ENCODE measurements at regions not wholly inside any gene's neighbourhood (a gene's known extent, or its start where the extent isn't known, plus 50 kb on each side); places are given as distances from the start of the nearest gene placed in this dataset.

DNA sequence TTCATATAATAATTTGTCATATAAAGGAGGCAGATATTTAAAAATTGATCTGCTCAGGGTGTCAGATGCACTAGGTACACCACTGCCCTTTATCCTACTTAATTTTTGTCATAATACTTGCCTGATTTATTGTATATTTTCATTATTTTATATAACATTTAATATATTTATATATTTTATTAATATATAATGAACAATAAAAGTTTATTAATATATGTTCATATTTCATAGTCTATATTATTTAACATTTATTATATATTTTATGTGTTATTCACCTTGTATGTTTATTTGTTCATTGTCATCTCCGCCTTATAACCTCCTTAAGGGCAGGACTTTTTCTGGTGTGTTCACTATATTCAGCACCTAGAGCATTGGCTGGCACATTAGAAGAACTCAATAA is 232.4 kb upstream of the AMIGO2 start:
- Histone ChIP-seq H3K4me2 (ENCODE audit: control insufficient read depth, insufficient read depth) (no peak overlapping the region; the same call in 1 of the 2 replicates), H3K36me3 (ENCODE audit: control insufficient read depth in 2 of 2, insufficient read depth in 2 of 2, low read length in 1 of 2) (no peaks in the 10 kb centered on the region), H4K20me1 (ENCODE audit: control insufficient read depth, insufficient read depth) (no peaks in the 10 kb centered on the region), H3K9me3 (replicated peaks; ENCODE audit: control insufficient read depth, insufficient read depth, low read length) (no peaks in the 10 kb centered on the region), H3K79me2 (ENCODE audit: control insufficient read depth, insufficient read depth, low read length) (no peaks in the 10 kb centered on the region), H3K27me3 (replicated peaks in 1 of 2; ENCODE audit: control insufficient read depth in 2 of 2, insufficient read depth in 2 of 2, low read length in 1 of 2) (no peaks in the 10 kb centered on the region), H3K9ac (ENCODE audit: control insufficient read depth, insufficient read depth, low read length) (no peak overlapping the region), H3K4me1 (ENCODE audit: control insufficient read depth, insufficient read depth, low read length) (peaks cover 6% of the 10 kb centered on the region), H2AFZ (ENCODE audit: control insufficient read depth, low read depth, low read length) (no peak overlapping the region), H3K27ac (ENCODE audit: control insufficient read depth, insufficient read depth) (no peak overlapping the region), H3K4me3 (no peak overlapping the region)
- RAD21 ChIA-PET (ENCODE audit: unreplicated experiment) = interaction anchor here (0.6 to 0.9 kb wide), 2 partner anchors 105 to 580 kb away, joined by 3 read pairs; no protein-coding TSS in a partner anchor
- CTCF ChIA-PET = interaction anchor here (1.2 to 2.6 kb wide), 3 partner anchors 85 to 241 kb away, joined by 3 to 8 read pairs (median 3); no protein-coding TSS in a partner anchor
- no peak for DNase-seq (ENCODE audit: low read depth, low spot score)
- 100% methylated on average over 1 of the region's 1 CpG for WGBS (ENCODE audit: insufficient coverage, insufficient replicate concordance, low lambda C conversion rate, missing lambda C conversion rate)
- no peak for FAIRE-seq
- ATAC-seq = no peak
- POLR2A ChIA-PET = no interaction called here
- in situ Hi-C loops (cut with MboI) = no loop called here
- intact Hi-C loops (cut with micrococcal nuclease; ENCODE audit: unreplicated experiment) = loop anchor here (5.0 kb wide), 1 partner anchor 85 kb away; no protein-coding TSS in a partner anchor
- TF ChIP-seq, protein P1, sequence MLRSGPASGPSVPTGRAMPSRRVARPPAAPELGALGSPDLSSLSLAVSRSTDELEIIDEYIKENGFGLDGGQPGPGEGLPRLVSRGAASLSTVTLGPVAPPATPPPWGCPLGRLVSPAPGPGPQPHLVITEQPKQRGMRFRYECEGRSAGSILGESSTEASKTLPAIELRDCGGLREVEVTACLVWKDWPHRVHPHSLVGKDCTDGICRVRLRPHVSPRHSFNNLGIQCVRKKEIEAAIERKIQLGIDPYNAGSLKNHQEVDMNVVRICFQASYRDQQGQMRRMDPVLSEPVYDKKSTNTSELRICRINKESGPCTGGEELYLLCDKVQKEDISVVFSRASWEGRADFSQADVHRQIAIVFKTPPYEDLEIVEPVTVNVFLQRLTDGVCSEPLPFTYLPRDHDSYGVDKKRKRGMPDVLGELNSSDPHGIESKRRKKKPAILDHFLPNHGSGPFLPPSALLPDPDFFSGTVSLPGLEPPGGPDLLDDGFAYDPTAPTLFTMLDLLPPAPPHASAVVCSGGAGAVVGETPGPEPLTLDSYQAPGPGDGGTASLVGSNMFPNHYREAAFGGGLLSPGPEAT (IDR thresholded peaks at IDR 0.05; ENCODE audit: low read depth) = no peak
- TF ChIP-seq EED (IDR thresholded peaks at IDR 0.05; ENCODE audit: low read depth) (no peak), FOS (IDR thresholded peaks at IDR 0.05; ENCODE audit: borderline replicate concordance, extremely low read depth, insufficient read length) (no peak), IKZF1 (conservative IDR thresholded peaks at IDR 0.05) (no peak), SREBF1 (IDR thresholded peaks at IDR 0.05; ENCODE audit: low read length) (no peak), EGR1 (IDR thresholded peaks at IDR 0.05; ENCODE audit: borderline replicate concordance in 1 of 2, low read depth in 2 of 2, low read length in 2 of 2) (no peak), CREM (IDR thresholded peaks at IDR 0.05; ENCODE audit: low read depth) (no peak), FOXK2 (IDR thresholded peaks at IDR 0.05) (no peak), E2F8 (IDR thresholded peaks at IDR 0.05; ENCODE audit: low read depth, partially characterized antibody) (no peak), NFYB (IDR thresholded peaks at IDR 0.05; ENCODE audit: insufficient read depth, low read depth, low read length) (no peak), RUNX3 (IDR thresholded peaks at IDR 0.05; ENCODE audit: low read length) (no peak), EP300 (IDR thresholded peaks at IDR 0.05; ENCODE audit: borderline replicate concordance in 1 of 2, control insufficient read depth in 1 of 2, low read depth in 2 of 2, low read length in 2 of 2) (no peak)
- TF ChIP-seq, protein P2, sequence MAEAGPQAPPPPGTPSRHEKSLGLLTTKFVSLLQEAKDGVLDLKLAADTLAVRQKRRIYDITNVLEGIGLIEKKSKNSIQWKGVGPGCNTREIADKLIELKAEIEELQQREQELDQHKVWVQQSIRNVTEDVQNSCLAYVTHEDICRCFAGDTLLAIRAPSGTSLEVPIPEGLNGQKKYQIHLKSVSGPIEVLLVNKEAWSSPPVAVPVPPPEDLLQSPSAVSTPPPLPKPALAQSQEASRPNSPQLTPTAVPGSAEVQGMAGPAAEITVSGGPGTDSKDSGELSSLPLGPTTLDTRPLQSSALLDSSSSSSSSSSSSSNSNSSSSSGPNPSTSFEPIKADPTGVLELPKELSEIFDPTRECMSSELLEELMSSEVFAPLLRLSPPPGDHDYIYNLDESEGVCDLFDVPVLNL (IDR thresholded peaks at IDR 0.05; ENCODE audit: low read depth, low read length) = no peak
- SMC1A ChIA-PET (ENCODE audit: uncharacterized antibody, unreplicated experiment) = interaction anchor here (1.2 to 2.9 kb wide), 4 partner anchors 10 to 279 kb away, joined by 3 to 11 read pairs (median 5); no protein-coding TSS in a partner anchor
- no TSS peak for BruUV-seq (replicated peaks)

Data from GM12878 (cell line).